Endothelial cell of umbilical vein (primary cell): ENCODE measurements at regions not wholly inside any gene's neighbourhood (a gene's known extent, or its start where the extent isn't known, plus 50 kb on each side); places are given as distances from the start of the nearest gene placed in this dataset.

Source experiments
- BruUV-seq: library from RNA; stranded (reverse); fragments of 400-500 nt; replicated peaks from 2 replicates; lab custom pipeline; 2021; lab: Mats Ljungman, UMichigan
- CTCF ChIA-PET: fragments of 300-600, 350-600 bp; sonication (Branson Sonifier 250); formaldehyde crosslinking; loops from one replicate; lab custom pipeline; 2021; ENCODE audit warnings: antibody characterized with exemption, inconsistent platforms; lab: Charles Lee
- POLR2A ChIA-PET: fragments of 300-600, 350-600 bp; sonication (Branson Sonifier 250); formaldehyde crosslinking; loops from one replicate; lab custom pipeline; 2021; ENCODE audit warnings: antibody characterized with exemption, inconsistent platforms; lab: Charles Lee
- DNase-seq: peaks from one replicate; pipeline ENCODE4 v3.0.0-alpha.2; 2011; ENCODE audit warnings: low read depth, low spot score
- FAIRE-seq: peaks from 2 replicates; lab custom pipeline; 2011; peaks lifted over from hg19 to GRCh38; lab: Jason Lieb, UNC
- H2AFZ ChIP-seq: 2 replicates; pipeline ENCODE4 v1.6.0; 2012; ENCODE audit warnings: low read depth, low read length, control low read depth, inconsistent platforms
- H3K27ac ChIP-seq: 2 replicates; pipeline ENCODE4 v1.5.1; 2011; ENCODE audit warnings: low read depth, mild to moderate bottlenecking, control low read depth, low read length, moderate library complexity; ENCODE audit not compliant: insufficient read depth
- H3K27me3 ChIP-seq, 2 experiments: 2 replicates each; pipeline versions ENCODE4 v1.6.0 to v1.6.1; 2011; ENCODE audit warnings: low read length in 2 of 2, mixed read lengths in 1 of 2; ENCODE audit not compliant: control insufficient read depth in 2 of 2, insufficient read depth in 2 of 2
- H3K36me3 ChIP-seq, 2 experiments: 2 replicates in 1 of 2; 3 replicates in 1 of 2; pipeline ENCODE4 v1.5.1; 2011; ENCODE audit warnings: low read length in 2 of 2, mild to moderate bottlenecking in 1 of 2, moderate library complexity in 1 of 2; ENCODE audit not compliant: control insufficient read depth in 2 of 2, insufficient read depth in 2 of 2; ENCODE audit errors: extremely low read depth in 1 of 2
- H3K4me1 ChIP-seq: 3 replicates; pipeline ENCODE4 v1.5.1; 2011; ENCODE audit warnings: mild to moderate bottlenecking, low read length; ENCODE audit not compliant: control insufficient read depth, insufficient read depth; ENCODE audit errors: extremely low read depth
- H3K4me2 ChIP-seq: 2 replicates; pipeline ENCODE4 v1.6.1; 2011; ENCODE audit warnings: low read length, control low read depth, mixed read lengths; ENCODE audit not compliant: insufficient read depth
- H3K4me3 ChIP-seq, 3 experiments: fragments of 200-600 bp in 1 of 3; sonication (generic), shearing (Covaris generic) in 1 of 3; replicated peaks in 1 of 3; 2 replicates each; pipeline ENCODE4 v1.5.1; 2011 to 2016; ENCODE audit warnings: control low read depth in 3 of 3, low read length in 3 of 3, mild to moderate bottlenecking in 2 of 3, inconsistent platforms in 1 of 3, low read depth in 1 of 3, moderate library complexity in 1 of 3; ENCODE audit not compliant: insufficient read depth in 1 of 3
- H3K79me2 ChIP-seq: 2 replicates; pipeline ENCODE4 v1.6.0; 2012; ENCODE audit warnings: low read length, inconsistent platforms; ENCODE audit not compliant: control insufficient read depth, insufficient read depth
- H3K9ac ChIP-seq: replicated peaks from 2 replicates; pipeline ENCODE3; 2011; ENCODE audit warnings: low read length, control low read depth; ENCODE audit not compliant: insufficient read depth; ENCODE audit errors: extremely low read depth
- H3K9me1 ChIP-seq: replicated peaks from 3 replicates; pipeline ENCODE4 v1.6.0; 2011; ENCODE audit warnings: mild to moderate bottlenecking, low read length; ENCODE audit not compliant: control insufficient read depth, insufficient read depth; ENCODE audit errors: extremely low read depth
- H3K9me3 ChIP-seq: replicated peaks from 2 replicates; pipeline ENCODE4 v1.5.1; 2012; ENCODE audit warnings: low read length, inconsistent platforms; ENCODE audit not compliant: control insufficient read depth, insufficient read depth
- H4K20me1 ChIP-seq: replicated peaks from 2 replicates; pipeline ENCODE3; 2011; ENCODE audit warnings: mild to moderate bottlenecking, low read length; ENCODE audit not compliant: control insufficient read depth, insufficient read depth; ENCODE audit errors: extremely low read depth
- EZH2 ChIP-seq: IDR thresholded peaks from 2 replicates; pipeline ENCODE4 v1.6.1; 2012; ENCODE audit warnings: borderline replicate concordance, low read depth, mild to moderate bottlenecking, moderate library complexity, low read length, inconsistent platforms; ENCODE audit not compliant: severe bottlenecking
- FOS ChIP-seq: IDR thresholded peaks from 2 replicates; pipeline ENCODE4 v1.6.1; 2011; ENCODE audit warnings: mild to moderate bottlenecking, low read length, moderate library complexity, borderline replicate concordance; ENCODE audit not compliant: insufficient read depth
- GATA2 ChIP-seq: IDR thresholded peaks from 2 replicates; pipeline ENCODE4 v1.7.0; 2011; ENCODE audit warnings: low read depth, mild to moderate bottlenecking, moderate library complexity, mixed read lengths, low read length; ENCODE audit not compliant: insufficient read length, insufficient read depth
- JUN ChIP-seq: IDR thresholded peaks from 2 replicates; pipeline ENCODE4 v1.6.1; 2011; ENCODE audit warnings: borderline replicate concordance, low read depth; ENCODE audit not compliant: insufficient read length, insufficient read depth
- MYC ChIP-seq: IDR thresholded peaks from one replicate; pipeline ENCODE4 v1.6.1; 2011; ENCODE audit warnings: mild to moderate bottlenecking, low read depth, low read length
- POLR2A ChIP-seq: IDR thresholded peaks from 2 replicates; pipeline ENCODE4 v1.6.1; 2012; ENCODE audit warnings: low read depth, mild to moderate bottlenecking, control low read depth, low read length
- POLR2AphosphoS5 ChIP-seq: IDR thresholded peaks from 2 replicates; pipeline ENCODE4 v1.6.1; 2012; ENCODE audit warnings: low read depth, mild to moderate bottlenecking, control low read depth, low read length, moderate library complexity; ENCODE audit not compliant: insufficient read depth
- dilution Hi-C: fragments of 300-500 bp; cut with MboI; formaldehyde crosslinking; loops from one replicate; pipeline ENCODE4 v1.15.0; 2019; ENCODE audit warnings: low sequenced_read_pairs; ENCODE audit not compliant: extremely low pct_ligation_motif_present
- intact Hi-C: fragments of 100-400 bp; cut with micrococcal nuclease; formaldehyde crosslinking; loops from one replicate; pipeline ENCODE4 v1.10.0; 2022
- TF ChIP-seq, protein P1 (sequence below): IDR thresholded peaks from 2 replicates; pipeline ENCODE4 v1.6.1; 2011; ENCODE audit not compliant: insufficient read depth, insufficient read length
- TF ChIP-seq, protein P2 (sequence below), 2 donors: IDR thresholded peaks; 1 replicate in 1 of 2; 2 replicates in 1 of 2; pipeline ENCODE4 v1.5.1; 2011; ENCODE audit warnings: low read length in 2 of 2, mild to moderate bottlenecking in 2 of 2, moderate library complexity in 2 of 2, control low read depth in 1 of 2, inconsistent platforms in 1 of 2, low read depth in 1 of 2; ENCODE audit not compliant: insufficient read depth in 1 of 2; ENCODE audit errors: extremely low read depth in 1 of 2

DNA sequence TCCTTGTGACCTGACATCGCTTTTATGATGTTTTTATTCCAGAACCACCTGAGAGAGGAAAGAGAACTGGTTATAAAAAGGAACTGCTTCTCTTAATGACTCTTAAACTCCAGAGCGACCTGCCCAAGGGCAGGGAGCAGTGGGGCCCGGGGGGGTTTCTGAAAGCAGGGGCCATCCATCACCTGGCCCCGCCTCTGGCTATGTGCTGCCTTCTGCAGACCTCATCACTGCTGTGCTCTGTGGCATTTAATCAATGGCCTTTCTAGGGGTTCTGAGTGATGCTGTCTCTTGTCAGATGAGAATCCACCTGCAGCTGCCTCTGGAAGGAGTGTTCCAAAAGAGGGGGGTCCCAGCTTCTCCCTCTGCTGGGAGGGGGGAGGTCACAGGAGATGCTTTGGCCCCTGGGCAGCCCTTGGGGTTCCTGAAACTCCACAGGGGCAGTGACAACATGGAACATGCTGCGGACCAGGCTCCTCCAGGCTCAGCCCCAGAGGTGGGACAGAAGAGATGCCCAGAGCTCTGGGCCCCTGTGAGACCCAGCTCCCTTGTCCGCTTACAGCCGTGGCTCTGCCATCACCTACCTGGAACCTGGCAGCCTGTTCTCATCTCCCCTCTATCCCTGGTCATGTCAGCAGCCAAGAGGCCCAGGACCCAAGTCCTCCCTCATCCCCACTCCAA, 177.1 kb upstream of the SULF2 start:
- H3K27ac ChIP-seq, result no peak overlapping the region
- POLR2A ChIA-PET, result no interaction called here
- H3K36me3 ChIP-seq, result no peaks in the 10 kb centered on the region
- H3K9me1 ChIP-seq, result no peaks in the 10 kb centered on the region
- H3K4me1 ChIP-seq, result no peaks in the 10 kb centered on the region
- no peak for TF ChIP-seq MYC
- TF ChIP-seq, protein P1, sequence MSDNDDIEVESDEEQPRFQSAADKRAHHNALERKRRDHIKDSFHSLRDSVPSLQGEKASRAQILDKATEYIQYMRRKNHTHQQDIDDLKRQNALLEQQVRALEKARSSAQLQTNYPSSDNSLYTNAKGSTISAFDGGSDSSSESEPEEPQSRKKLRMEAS, result no peak
- no peak for TF ChIP-seq POLR2AphosphoS5
- no peak for TF ChIP-seq POLR2A
- TF ChIP-seq, protein P2, sequence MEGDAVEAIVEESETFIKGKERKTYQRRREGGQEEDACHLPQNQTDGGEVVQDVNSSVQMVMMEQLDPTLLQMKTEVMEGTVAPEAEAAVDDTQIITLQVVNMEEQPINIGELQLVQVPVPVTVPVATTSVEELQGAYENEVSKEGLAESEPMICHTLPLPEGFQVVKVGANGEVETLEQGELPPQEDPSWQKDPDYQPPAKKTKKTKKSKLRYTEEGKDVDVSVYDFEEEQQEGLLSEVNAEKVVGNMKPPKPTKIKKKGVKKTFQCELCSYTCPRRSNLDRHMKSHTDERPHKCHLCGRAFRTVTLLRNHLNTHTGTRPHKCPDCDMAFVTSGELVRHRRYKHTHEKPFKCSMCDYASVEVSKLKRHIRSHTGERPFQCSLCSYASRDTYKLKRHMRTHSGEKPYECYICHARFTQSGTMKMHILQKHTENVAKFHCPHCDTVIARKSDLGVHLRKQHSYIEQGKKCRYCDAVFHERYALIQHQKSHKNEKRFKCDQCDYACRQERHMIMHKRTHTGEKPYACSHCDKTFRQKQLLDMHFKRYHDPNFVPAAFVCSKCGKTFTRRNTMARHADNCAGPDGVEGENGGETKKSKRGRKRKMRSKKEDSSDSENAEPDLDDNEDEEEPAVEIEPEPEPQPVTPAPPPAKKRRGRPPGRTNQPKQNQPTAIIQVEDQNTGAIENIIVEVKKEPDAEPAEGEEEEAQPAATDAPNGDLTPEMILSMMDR (IDR thresholded peaks at IDR 0.05; ENCODE audit: extremely low read depth in 1 of 2, insufficient read depth in 1 of 2, low read depth in 1 of 2, low read length in 2 of 2), result no peak
- no peak for TF ChIP-seq FOS
- TF ChIP-seq GATA2, result no peak
- no peak for TF ChIP-seq JUN
- TF ChIP-seq EZH2, result no peak
- dilution Hi-C loops, result no loop called here
- no peak overlapping the region for H3K4me3 ChIP-seq
- no peaks in the 10 kb centered on the region for H4K20me1 ChIP-seq
- CTCF ChIA-PET, result interaction anchor here (0.8 to 1.4 kb wide), 3 partner anchors 12 to 14 kb away, joined by 3 to 4 read pairs (median 3); no protein-coding TSS in a partner anchor
- intact Hi-C loops, result no loop called here
- no peaks in the 10 kb centered on the region for H3K9me3 ChIP-seq
- no peak overlapping the region for H3K4me2 ChIP-seq
- FAIRE-seq, result no peak
- no peak for DNase-seq
- peaks cover 0 to 1% of the 10 kb centered on the region in 2 experiments for H3K27me3 ChIP-seq
- no peak overlapping the region for H2AFZ ChIP-seq
- no peaks in the 10 kb centered on the region for H3K79me2 ChIP-seq
- BruUV-seq, result no TSS peak
- no peak overlapping the region for H3K9ac ChIP-seq
